LoVo (cell line): ENCODE measurements at regions not wholly inside any gene's neighbourhood (a gene's known extent, or its start where the extent isn't known, plus 50 kb on each side); places are given as distances from the start of the nearest gene placed in this dataset.
"Not testable (repeated sequence)": the region's sequence is repeated elsewhere in the genome, so short reads cannot be mapped to it uniquely, and the experiment has no call there.

Experiments
- DNase-seq: peaks from one replicate; pipeline ENCODE4 v3.0.0-alpha.2; 2016; ENCODE audit warnings: low spot score

DNA sequence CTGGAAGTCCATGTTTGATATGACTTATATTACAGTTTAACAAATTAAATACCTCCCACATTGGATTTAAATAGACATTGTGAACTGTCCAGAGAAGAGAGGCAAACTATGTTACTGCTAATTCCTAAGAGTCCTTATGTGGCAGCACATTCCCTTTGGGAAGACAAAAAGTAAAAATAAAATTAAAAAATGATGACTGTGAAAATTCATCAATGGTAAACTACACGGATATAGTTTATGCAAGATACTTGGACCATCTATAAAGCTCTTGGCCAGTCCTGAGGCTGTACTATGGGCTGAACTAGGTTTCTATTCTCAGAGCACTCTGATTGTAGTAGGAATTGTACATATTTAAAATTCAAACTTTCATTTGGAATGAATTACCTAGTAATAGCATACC lies 206.4 kb downstream of the LRRK2 start:
- DNase-seq: no peak

DNA sequence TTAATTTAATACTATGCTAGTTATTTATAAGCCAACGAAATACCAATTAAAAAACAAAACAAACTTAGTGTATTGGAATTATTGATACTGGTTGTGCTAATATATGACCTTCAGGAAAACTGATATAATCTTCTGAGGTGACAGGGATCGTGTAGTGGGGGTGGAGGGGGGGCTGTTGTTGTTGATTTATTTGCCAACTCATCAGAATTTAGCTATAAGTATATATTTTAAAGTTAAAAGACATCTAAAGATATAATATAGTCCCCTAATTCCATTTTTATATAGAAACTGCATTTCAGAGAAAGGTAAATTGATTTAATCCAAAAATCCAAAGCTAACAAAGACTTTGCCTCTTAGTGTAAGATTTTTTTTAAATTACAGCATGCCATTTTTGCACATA lies 210.5 kb downstream of the LRRK2 start:
- no peak for DNase-seq

DNA sequence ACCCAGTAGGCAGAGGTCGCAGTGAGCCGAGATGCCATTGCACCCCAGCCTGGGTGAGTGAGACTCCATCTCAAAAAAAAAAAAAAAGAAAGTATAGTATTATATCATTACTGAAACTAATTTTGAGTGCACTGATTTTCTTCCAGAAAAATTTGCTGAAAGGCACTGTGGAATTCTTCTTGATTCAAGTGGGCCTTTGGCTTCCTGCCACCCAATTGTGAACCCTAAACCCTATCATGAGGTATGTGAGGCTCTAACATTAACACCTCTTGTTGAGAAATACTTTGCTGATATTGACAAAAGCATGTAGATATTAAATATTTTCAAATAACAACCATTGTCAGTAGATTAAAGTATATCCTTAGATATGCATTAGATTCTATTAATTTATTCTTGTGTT lies 211.2 kb downstream of the LRRK2 start:
- DNase-seq: no peak

DNA sequence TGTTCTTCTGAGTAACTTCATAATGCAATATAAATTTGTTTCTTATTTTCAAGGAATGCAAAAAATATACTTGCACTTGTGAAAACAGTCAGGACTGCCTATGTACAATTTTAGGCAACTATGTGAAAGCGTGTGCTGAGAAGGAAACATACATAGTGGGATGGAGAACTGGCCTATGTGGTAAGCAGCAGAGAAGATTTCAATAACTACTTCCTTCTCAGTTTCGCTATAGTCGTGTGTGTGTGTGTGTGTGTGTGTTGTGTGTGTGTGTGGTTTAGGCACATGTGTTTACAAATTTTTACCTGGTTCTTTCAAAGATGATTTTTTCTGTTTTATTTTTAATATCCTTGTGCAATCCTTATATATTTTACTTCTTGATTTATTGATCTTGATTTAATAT lies 211.8 kb downstream of the LRRK2 start:
- no peak for DNase-seq

DNA sequence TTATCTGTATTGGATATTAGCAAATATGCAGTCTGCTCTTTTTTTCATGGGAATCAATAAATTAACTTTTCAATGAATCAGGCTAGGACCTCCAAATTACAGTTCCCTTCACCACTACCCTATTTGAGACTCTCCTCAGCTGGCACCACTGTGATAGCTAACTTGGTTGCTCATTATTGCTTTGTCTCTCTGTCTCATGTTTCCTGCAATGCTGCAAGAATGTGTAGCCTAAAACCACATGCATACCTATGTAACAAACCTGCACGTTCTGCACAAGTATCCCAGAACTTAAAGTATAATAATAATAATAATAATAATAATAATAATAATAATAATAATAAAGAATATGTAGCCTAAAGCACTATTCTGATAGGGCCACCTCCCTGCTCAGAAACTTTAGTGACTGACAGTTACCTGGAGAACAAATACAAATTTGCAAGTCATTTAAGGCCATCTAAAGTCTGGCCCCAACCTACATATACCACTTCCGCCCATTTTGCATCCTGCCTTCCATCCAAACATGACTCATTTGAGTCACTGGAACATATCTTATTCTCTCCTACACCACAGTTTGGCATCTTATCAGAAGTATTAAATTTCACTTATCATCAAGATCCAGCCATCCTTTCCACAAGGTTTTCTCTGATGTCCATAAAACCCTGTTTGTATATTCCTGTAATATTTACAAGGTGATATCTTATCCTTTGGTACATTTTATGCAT lies 215.1 kb downstream of the LRRK2 start:
- no peak for DNase-seq

DNA sequence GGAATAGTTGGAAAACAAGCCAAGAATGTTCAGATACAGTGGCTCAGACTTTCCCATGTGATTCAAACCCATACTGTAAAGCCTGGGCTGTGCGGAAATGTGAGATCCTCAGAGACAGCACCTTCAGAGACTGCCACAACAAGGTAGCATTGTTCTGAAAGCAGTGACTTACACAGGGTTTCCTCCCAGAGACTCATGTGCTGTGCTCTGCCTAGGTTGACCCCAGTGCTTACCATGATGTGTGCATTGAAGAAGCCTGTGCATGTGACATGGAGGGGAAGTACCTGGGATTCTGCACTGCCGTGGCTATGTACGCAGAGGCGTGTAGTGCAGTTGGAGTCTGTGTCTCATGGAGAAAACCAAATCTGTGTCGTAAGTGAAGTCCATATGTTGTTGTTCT lies 219.4 kb downstream of the LRRK2 start:
- no peak for DNase-seq

DNA sequence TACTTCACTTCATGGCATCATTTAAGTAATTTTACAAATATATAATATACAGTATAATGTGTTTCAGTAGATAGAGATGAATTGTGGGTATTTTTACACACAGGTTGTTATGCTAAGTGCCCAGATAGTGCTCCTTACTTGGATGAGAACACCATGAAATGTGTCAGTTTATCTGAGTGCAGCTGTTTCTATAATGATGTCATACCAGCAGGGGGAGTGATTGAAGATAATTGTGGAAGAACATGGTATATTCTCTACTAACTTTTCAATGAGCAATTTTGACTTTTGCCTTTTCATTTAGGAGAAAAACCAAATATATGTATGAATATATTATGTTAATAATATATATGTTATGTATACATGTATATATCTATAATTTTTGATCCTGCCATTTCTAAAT lies 221.6 kb downstream of the LRRK2 start:
- peak; percentile 21 for DNase-seq

DNA sequence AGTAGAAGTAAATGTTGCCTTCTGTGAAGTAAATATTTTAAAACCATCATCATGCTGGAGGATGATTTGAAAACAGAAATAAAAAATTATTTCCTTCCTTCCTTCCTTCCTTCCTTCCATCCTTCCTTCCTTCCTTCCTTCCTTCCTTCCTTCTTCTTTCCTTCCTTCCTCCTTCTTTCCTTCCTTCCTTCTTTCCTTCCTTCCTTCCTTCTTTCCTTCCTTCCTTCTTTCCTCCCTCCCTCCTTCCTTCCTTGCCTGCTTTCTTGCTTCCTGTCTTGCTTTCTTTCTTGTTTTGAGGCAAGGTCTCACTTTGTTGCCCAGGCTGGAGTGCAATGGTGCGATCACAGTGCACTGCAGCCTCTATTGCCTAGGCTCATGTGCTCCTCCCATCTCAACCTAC lies 223.7 kb downstream of the LRRK2 start:
- DNase-seq: not testable (repeated sequence)

DNA sequence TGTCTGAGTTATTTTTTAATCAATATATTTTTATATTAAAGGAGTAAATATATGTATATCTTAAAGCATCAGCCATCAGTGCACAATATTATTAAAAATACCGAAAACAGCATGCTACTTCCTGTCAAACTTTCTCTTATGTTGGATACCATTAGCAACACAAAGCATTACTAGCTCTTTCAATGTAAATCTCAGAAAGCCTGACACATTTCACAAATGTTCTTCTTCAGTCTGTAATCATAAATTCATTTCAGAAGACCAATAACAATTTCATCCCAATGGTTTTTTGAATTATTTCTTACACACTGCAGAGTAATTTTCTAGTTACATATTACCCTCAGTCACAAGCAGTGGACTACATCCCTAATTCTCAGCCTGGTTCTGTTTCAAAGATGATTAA lies 226.9 kb downstream of the LRRK2 start:
- no peak for DNase-seq

DNA sequence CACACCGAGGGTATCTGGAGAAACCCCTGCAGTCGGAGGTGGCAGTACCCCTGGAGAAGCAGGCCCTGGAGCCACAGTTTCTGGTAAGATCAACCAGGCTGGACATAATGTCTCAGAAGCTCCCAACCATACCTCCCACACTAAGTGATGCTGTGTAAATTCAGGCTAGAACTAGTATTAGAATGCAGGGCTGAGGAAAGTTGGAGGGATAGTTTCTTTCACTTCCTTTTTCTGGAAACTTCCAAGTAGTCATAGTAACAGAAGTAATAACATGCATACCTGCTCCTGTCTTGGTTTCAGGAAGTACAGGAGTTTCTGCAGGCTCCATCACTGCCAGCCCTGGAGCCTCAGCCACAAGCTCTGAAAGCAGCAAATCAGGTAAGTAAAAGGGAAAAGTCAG lies 228.1 kb upstream of the CNTN1 start:
- no peak for DNase-seq

DNA sequence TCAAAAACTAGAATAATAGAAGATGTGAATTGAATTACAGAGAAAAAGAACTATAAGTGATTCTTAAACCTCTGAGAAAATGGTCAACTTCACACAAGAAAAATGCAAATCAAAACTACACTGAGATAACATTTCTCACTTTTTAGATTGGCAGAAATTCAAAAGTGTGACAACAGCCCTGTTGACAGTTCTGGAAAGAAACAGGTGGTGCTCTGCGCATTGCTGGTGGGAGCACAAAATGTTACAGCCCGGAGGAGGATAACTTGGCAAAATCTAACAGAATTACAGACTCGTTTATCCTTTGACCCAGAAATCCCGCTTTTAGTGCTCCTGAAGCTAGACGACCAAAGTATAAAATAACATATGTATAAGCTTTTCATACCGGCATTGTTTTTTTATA lies 222.5 kb upstream of the CNTN1 start:
- DNase-seq: no peak

DNA sequence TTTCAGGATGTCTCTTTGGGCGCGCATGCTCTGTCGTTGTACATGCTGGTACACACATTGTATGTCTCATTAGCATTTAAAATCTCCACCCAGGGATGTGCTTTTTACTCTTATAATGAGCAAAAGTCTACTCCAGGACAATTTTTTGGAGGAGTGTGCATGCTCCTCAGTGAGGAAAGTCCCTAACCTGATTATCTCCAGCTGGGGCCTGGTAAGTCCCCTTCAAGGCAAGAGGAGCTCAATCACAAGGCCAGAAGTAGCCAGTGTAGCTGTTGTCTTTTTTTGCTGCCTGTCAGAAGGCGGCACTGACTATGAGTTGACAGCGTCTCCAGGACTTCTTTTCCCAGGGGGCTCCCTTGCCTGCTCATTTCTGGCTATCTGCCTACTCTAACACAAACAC lies 218.3 kb upstream of the CNTN1 start:
- DNase-seq: no peak

DNA sequence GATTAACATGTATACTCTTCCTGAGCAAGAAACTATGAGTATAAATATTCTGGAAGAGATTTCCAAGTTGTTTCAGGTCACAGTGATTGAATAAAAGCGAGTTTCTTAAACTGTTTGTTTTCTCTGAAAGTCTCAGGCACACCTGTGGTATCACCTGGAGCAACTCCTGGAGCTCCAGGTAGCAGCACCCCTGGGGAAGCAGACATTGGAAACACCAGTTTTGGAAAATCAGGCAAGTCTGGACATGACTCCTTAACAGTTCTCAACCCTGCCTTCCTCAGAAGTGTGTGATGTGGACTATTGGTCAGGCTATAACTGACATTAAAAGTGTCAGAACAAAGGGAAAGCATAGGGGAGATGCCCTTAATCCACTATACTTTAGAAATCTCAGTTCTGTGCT lies 217.6 kb upstream of the CNTN1 start:
- no peak for DNase-seq

DNA sequence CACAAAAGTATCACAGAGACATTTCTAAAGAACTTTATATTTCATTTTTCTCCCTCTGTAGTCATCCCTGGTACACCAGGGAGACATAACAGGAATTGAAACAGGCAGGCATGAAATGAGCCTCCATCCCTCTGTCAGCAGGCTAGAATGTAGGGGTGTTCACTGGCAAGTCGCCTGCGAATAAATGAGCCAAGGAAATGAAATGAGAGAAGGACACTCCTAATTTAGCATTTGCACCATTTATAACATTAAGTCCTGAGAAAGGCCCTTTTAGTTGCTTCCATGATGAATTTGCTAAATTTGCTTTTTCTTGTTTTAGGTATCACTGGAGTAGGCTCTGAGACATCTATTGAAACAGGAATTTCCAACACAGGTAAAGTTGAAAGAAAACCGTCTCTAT lies 192.4 kb upstream of the CNTN1 start:
- DNase-seq: no peak

DNA sequence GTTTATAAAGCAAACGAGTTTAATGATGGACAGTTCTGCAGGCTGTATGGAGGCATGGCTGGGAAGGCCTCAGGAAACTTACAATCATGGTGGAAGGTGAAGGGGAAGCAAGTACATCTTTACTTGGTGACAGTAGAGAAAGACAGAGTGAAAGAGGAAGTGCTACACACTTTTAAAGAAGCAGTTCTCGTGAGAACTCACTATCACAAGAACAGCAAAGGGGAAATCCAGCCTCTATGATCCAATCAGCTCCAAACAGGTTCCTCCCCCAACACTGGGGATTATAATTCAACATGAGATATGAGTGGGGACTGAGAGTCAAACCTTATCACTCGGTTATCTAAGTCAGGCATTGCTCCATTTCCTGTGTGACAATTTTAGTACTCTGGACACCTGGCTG lies 189.9 kb upstream of the CNTN1 start:
- no peak for DNase-seq

DNA sequence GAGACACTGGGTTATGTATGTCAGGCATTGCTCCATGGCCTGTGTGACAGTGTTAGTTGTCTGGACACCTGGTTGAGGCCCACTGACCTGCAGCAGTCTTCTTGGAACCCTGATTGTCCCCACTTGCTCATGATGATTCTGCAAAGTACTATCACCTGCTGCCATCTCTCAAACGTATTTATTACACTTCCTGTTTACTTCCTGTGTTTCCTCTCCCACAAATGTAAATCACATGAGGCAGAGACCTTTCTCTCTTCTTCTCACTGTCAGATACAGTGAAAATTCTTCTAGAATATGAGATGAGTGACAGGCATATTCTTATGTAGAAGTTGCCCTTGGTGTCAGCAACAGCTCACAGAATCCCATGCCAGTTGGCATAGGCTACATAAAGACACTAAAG lies 186.9 kb upstream of the CNTN1 start:
- no peak for DNase-seq

DNA sequence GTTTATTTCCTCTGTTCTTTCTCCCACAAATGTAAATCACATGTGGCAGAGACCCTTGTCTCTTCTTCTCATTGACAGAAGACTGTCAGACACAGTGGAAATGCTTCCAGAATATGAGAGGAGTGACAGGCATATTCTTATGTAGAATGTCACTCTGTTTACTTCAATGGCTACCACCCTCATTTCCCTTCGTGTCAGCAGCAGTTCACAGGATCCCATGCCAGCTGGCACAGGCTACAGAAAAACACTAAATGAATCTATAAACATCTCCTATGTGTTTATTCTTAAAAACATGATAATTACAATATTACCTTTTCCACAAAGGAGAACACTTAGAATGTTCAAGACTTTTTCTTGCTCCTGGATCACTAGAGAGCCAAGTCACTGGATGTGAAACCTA lies 183.8 kb upstream of the CNTN1 start:
- no peak for DNase-seq

DNA sequence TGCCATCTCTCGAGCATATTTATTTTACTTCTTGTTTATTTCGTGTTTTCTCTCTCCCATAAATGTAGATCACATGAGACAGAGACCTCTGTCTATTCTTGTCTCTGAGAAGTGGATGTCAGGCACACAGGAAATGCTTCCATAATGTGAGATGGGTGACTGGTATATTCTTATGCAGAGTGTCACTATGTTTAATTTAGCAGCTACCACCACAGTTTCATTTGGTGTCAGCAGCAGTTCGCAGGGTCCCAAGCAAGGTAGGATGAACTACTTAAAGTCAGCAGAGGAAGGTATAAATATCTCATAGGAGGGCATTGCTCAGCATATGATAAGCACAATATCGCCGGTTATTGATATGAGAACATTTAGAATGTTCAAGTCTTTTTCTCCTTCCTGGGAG lies 180.9 kb upstream of the CNTN1 start:
- no peak for DNase-seq

DNA sequence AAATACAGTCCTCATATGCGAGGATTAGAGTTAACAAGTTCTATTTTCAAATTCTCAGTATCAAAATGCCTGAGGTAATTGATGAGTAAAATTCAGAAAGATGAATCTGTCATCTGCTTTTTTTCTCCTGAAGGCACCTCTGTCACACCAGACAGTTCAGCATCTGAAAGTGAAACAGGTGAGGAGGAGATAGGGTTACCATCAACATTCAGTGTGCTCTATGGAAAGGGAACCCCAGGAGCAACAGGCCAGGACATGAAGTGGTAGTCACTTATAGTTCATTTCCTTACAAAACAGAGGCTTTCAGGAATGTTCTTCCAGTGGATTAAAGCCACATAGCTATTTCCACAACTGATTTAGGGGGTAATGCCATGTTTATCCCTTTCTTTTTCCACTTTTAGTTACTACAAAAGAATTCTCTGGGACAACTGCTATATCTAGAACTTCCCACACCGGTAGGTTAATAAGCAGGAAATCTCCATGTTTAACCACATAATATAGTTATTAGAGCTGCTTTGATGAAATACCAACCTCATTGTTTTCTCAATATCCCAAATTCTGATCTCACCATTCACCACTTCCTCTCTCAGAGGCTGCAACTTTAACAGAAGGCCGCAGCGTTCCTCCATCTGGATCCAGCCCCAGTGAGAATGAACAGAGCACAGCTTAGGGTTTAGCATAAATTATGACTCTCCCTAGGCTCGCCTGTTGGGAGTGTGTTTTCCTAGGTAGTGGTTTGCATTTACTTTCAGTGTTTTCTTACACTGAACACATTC lies 177.0 kb upstream of the CNTN1 start:
- DNase-seq: no peak

DNA sequence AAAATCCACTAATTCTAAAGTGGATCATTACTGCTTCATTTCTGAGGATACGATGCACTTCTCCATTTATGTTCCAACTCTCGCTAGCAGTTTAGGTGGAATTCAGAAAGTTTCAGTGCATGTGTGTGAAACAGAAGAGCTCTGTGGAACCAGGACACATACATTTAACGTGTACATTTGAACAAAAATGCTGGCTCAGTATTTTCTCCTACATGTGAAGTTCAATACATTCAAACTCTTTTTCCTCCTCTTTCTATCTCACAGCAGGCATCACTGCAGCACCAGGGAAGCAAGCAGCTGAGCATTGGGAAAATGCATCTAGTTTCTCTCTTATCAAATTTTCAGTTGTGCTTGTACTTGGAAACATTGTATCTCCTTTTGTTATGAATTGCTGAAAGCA lies 169.4 kb upstream of the CNTN1 start:
- DNase-seq: no peak

DNA sequence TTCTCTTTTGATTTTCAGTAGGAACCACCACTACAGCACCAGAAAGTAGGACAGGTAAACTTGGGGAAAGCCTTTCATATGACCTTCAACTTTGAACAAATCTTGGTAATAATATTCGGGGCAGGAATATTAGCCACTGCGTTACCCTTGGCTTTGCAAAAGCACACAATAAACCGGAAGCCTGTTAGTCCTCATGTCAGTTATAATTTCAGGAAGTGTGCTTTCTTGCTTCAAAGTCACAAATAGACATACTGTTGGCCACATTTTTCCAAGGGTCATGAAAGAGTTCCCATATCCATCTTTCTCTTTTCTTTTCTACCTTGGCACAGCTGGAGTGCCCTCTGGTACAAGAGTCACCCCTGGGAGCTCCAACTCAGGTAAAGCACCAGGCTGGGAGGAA lies 167.2 kb upstream of the CNTN1 start:
- DNase-seq: no peak

DNA sequence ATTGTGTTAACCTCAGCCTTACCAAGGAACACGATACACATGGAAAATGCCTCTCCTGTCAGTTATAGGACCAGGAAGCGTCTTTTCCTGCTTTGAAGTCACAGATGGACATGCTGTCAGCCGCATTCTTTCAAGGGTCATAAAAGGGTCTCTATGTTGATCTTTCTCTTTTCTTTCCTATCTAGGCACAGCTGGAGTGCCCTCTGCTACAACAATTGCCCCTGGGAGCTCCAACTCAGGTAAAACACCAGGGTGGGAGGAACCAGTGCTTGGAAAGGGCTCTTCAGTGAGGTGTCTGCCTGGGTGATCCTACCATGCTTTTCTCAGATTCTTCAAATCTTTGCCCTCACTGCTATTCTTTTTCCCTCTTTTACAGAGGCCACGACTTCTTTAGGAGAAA lies 157.4 kb upstream of the CNTN1 start:
- DNase-seq: no peak

DNA sequence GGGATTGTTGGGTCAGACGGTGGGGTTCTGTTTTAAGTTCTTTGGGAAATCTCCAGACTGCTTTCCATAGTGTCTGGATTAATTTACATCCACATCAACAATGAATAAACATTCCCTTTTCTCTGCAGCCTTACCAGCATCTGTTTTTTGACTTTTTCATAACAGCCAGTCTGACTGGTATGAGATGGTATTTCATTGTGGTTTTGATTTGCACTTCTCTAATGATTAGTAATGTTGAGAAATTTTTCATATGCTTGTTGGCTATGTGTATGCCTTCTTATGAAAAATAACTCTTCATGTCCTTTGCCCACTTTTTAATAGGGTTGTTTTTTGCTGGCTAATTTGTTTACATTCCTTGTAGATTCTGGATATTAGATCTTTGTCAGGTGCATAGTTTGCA lies 140.8 kb upstream of the CNTN1 start:
- no peak for DNase-seq

DNA sequence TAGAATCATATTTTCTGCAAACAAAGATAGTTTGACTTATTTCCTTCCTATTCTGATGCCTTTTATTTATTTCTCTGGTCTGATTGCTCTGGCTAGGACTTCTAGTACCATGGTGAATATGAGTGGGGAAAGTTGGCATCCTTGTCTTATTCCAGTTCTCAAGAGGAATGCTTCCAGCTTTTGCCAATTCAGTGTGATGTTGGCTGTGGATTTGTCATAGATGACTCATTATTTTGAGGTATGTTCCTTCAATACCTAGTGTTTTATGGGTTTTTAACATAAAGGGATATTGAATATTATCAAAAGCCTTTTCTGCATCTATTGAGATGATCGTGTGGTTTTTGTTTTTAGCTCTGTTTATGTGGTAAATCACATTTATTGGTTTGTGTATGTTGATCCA lies 139.4 kb upstream of the CNTN1 start:
- no peak for DNase-seq
